ENCODE measurements at regions not wholly inside any gene's neighbourhood (a gene's known extent, or its start where the extent isn't known, plus 50 kb on each side); places are given as distances from the start of the nearest gene placed in this dataset.

- no peaks in the 10 kb centered on the region for H4K20me1 ChIP-seq (ENCODE audit: insufficient read depth, low read length)
- H3K9me3 Mint-ChIP-seq (ENCODE audit: unreplicated experiment) = peaks cover 15% of the 10 kb centered on the region
- H3K36me3 Mint-ChIP-seq (ENCODE audit: low read depth, unreplicated experiment) = peaks cover 2% of the 10 kb centered on the region
- H3K27ac Mint-ChIP-seq (ENCODE audit: unreplicated experiment) = no peak overlapping the region
- H3K9ac ChIP-seq (ENCODE audit: low read length) = no peak overlapping the region
- H3K4me2 ChIP-seq (ENCODE audit: low read length) = no peak overlapping the region
- H2AFZ ChIP-seq (ENCODE audit: low read depth, low read length) = no peak overlapping the region
- H3K27me3 ChIP-seq (ENCODE audit: insufficient read depth, low read length) = no peaks in the 10 kb centered on the region
- H3K4me1 ChIP-seq (ENCODE audit: insufficient read depth, low read length) = peaks cover 4% of the 10 kb centered on the region
- FAIRE-seq = no peak
- H3K27me3 Mint-ChIP-seq (ENCODE audit: low read depth, unreplicated experiment) = peaks cover 44% of the 10 kb centered on the region
- no peak overlapping the region for H3K27ac ChIP-seq (ENCODE audit: low read depth, low read length)
- H3K36me3 ChIP-seq (ENCODE audit: insufficient read depth, low read length) = no peaks in the 10 kb centered on the region
- TF ChIP-seq EZH2 (IDR thresholded peaks at IDR 0.05; ENCODE audit: insufficient read depth, low read length) (no peak), CTCF (IDR thresholded peaks at IDR 0.05; ENCODE audit: insufficient read depth, low read depth, low read length) (no peak)
- H3K79me2 ChIP-seq (ENCODE audit: insufficient read depth, low read length) = no peaks in the 10 kb centered on the region
- H3K4me1 Mint-ChIP-seq (ENCODE audit: low read depth, unreplicated experiment) = no peaks in the 10 kb centered on the region
- no peak overlapping the region for H3K4me3 Mint-ChIP-seq (ENCODE audit: unreplicated experiment)
- H3K4me3 ChIP-seq (ENCODE audit: insufficient read depth, low read depth, low read length) = no peak overlapping the region
- DNase-seq (ENCODE audit: low read depth) = no peak
- H3K9me3 ChIP-seq (ENCODE audit: insufficient read depth, low read depth, low read length) = peaks cover 3% of the 10 kb centered on the region
Observed at GRCh38 chr11:69370984-69371709, 77.2 kb downstream of the MYEOV start.

- no peak overlapping the region for H3K4me3 Mint-ChIP-seq (ENCODE audit: unreplicated experiment)
- Histone ChIP-seq H3K27ac (ENCODE audit: low read depth, low read length) (no peak overlapping the region), H3K36me3 (ENCODE audit: insufficient read depth, low read length) (no peaks in the 10 kb centered on the region), H3K9me3 (ENCODE audit: insufficient read depth, low read depth, low read length) (peaks cover 3% of the 10 kb centered on the region), H4K20me1 (ENCODE audit: insufficient read depth, low read length) (no peaks in the 10 kb centered on the region), H3K9ac (ENCODE audit: low read length) (no peak overlapping the region), H3K4me3 (ENCODE audit: insufficient read depth, low read depth, low read length) (no peak overlapping the region), H3K4me1 (ENCODE audit: insufficient read depth, low read length) (peaks cover 4% of the 10 kb centered on the region), H3K4me2 (ENCODE audit: low read length) (no peak overlapping the region), H2AFZ (ENCODE audit: low read depth, low read length) (no peak overlapping the region), H3K27me3 (ENCODE audit: insufficient read depth, low read length) (no peaks in the 10 kb centered on the region), H3K79me2 (ENCODE audit: insufficient read depth, low read length) (no peaks in the 10 kb centered on the region)
- TF ChIP-seq EZH2 (IDR thresholded peaks at IDR 0.05; ENCODE audit: insufficient read depth, low read length) = no peak
- TF ChIP-seq CTCF (IDR thresholded peaks at IDR 0.05; ENCODE audit: insufficient read depth, low read depth, low read length) = no peak
- no peak overlapping the region for H3K27ac Mint-ChIP-seq (ENCODE audit: unreplicated experiment)
- H3K9me3 Mint-ChIP-seq (ENCODE audit: unreplicated experiment) = peaks cover 15% of the 10 kb centered on the region
- H3K36me3 Mint-ChIP-seq (ENCODE audit: low read depth, unreplicated experiment) = peaks cover 2% of the 10 kb centered on the region
- DNase-seq (ENCODE audit: low read depth) (no peak), FAIRE-seq (no peak)
- H3K4me1 Mint-ChIP-seq (ENCODE audit: low read depth, unreplicated experiment) = no peaks in the 10 kb centered on the region
- H3K27me3 Mint-ChIP-seq (ENCODE audit: low read depth, unreplicated experiment) = peaks cover 44% of the 10 kb centered on the region
Observed at GRCh38 chr11:69371731-69372588, 78.0 kb downstream of the MYEOV start.

All from astrocyte (in vitro differentiated cells and primary cell).